ENCODE measurements at regions not wholly inside any gene's neighbourhood (a gene's known extent, or its start where the extent isn't known, plus 50 kb on each side); places are given as distances from the start of the nearest gene placed in this dataset.

DNA sequence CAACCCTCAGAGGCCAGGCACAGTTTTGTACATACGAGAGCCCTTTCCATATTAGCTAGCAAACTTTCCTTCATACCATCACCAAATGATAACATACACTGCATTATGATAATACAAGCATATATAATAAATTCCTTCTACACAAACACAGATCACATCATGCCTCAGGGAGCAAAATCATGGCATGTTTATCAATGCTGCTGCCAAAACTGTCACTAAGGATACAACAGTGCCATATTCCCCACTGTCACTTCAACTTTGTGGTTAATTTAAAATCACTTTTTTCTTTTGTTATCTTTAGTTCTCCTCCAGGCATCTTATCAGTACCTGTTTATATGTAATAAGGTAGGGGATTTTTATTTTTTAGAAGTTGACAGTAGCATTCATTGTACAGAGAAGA, 196.3 kb downstream of the EPM2A start:
- no peak for FAIRE-seq
- Histone ChIP-seq H3K27ac (ENCODE audit: low read depth, low read length) (no peak overlapping the region), H3K4ac (replicated peaks; ENCODE audit: insufficient read length, low read depth, low read length) (no peak overlapping the region), H3K18ac (ENCODE audit: extremely low read depth, low read length) (no peak overlapping the region), H3K4me3 (ENCODE audit: extremely low read depth in 1 of 4, insufficient read depth in 2 of 4, low read depth in 3 of 4, low read length in 4 of 4) (no peak overlapping the region), H4K8ac (ENCODE audit: extremely low read depth, insufficient read depth, low read length) (no peak overlapping the region), H3K23ac (ENCODE audit: insufficient read length) (no peak overlapping the region), H4K91ac (replicated peaks; ENCODE audit: insufficient read length, low read length) (no peak overlapping the region), H3K14ac (ENCODE audit: insufficient read length) (no peak overlapping the region), H2BK15ac (ENCODE audit: low read length) (no peak overlapping the region), H3K27me3 (replicated peaks in 1 of 4; ENCODE audit: control insufficient read depth in 3 of 4, extremely low read depth in 1 of 4, insufficient read depth in 3 of 4, low read length in 3 of 4) (peaks cover 20 to 29% (median 25%) of the 10 kb centered on the region in 4 experiments), H3K79me1 (ENCODE audit: low read depth, low read length) (no peaks in the 10 kb centered on the region), H2BK20ac (ENCODE audit: low read length) (no peak overlapping the region), H3K9ac (replicated peaks in 1 of 4; ENCODE audit: extremely low read depth in 1 of 4, low read depth in 3 of 4, low read length in 3 of 4) (no peak overlapping the region), H3K79me2 (ENCODE audit: control insufficient read depth in 1 of 2, insufficient read depth in 2 of 2, low read length in 2 of 2) (no peaks in the 10 kb centered on the region), H3K56ac (replicated peaks; ENCODE audit: insufficient read length, low read depth, low read length) (no peak overlapping the region), H2BK120ac (replicated peaks; ENCODE audit: low read depth, low read length) (no peak overlapping the region), H4K5ac (ENCODE audit: insufficient read length, low read depth, low read length) (no peak overlapping the region), H2BK5ac (ENCODE audit: low read depth, low read length) (no peak overlapping the region), H3K4me2 (ENCODE audit: insufficient read depth in 1 of 2, low read depth in 2 of 2, low read length in 2 of 2) (no peak overlapping the region), H4K20me1 (replicated peaks in 1 of 2; ENCODE audit: control insufficient read depth in 1 of 2, insufficient read depth in 2 of 2, low read length in 2 of 2) (peaks cover 0 to 3% of the 10 kb centered on the region in 2 experiments), H3K36me3 (ENCODE audit: control insufficient read depth in 2 of 4, insufficient read depth in 4 of 4, low read length in 3 of 4) (no peaks in the 10 kb centered on the region; a peak in 1 of 8 replicates), H2BK12ac (ENCODE audit: low read depth, low read length) (no peak overlapping the region), H3K4me1 (replicated peaks in 1 of 4; ENCODE audit: control insufficient read depth in 3 of 4, insufficient read depth in 4 of 4, low read length in 3 of 4) (no peaks in the 10 kb centered on the region), H3K23me2 (ENCODE audit: low read depth, low read length) (no peaks in the 10 kb centered on the region), H2AK5ac (ENCODE audit: low read depth, low read length) (no peak overlapping the region), H2AFZ (ENCODE audit: low read length) (no peak overlapping the region), H3K9me3 (ENCODE audit: insufficient read depth in 2 of 2, low read depth in 1 of 2, low read length in 1 of 2) (0 out of 4 replicates have a peak, but pooled peaks cover 0 to 3% of the 10 kb centered on the region in 2 experiments)
- WGBS, 2 experiments (ENCODE audit: extremely low coverage in 1 of 2, insufficient coverage in 1 of 2, insufficient read length in 1 of 2, insufficient replicate concordance in 2 of 2, low coverage in 1 of 2, low lambda C conversion rate in 2 of 2, missing lambda C conversion rate in 1 of 2) = 78% methylated on average over 1 of the region's 1 CpG; no CpG with 5 or more reads in 1 of the 2 experiments
- ChIA-PET CTCF (ENCODE audit: partially characterized antibody) (interaction anchor here (0.8 kb wide), 1 partner anchor 98 kb away, joined by 5 read pairs; no protein-coding TSS in a partner anchor), POLR2A (ENCODE audit: partially characterized antibody) (no interaction called here)
- DNase-seq (ENCODE audit: low read depth in 1 of 2, low spot score in 2 of 2) = no peak
- no peak for TF ChIP-seq RNF2 (IDR thresholded peaks at IDR 0.05; ENCODE audit: borderline replicate concordance, low read depth, low read length, missing control alignments, poor library complexity, severe bottlenecking)

All from H1 (cell line).